ENCODE measurements at regions not wholly inside any gene's neighbourhood (a gene's known extent, or its start where the extent isn't known, plus 50 kb on each side); places are given as distances from the start of the nearest gene placed in this dataset.
"Not testable (repeated sequence)": the region's sequence is repeated elsewhere in the genome, so short reads cannot be mapped to it uniquely, and the experiment has no call there.

DNA sequence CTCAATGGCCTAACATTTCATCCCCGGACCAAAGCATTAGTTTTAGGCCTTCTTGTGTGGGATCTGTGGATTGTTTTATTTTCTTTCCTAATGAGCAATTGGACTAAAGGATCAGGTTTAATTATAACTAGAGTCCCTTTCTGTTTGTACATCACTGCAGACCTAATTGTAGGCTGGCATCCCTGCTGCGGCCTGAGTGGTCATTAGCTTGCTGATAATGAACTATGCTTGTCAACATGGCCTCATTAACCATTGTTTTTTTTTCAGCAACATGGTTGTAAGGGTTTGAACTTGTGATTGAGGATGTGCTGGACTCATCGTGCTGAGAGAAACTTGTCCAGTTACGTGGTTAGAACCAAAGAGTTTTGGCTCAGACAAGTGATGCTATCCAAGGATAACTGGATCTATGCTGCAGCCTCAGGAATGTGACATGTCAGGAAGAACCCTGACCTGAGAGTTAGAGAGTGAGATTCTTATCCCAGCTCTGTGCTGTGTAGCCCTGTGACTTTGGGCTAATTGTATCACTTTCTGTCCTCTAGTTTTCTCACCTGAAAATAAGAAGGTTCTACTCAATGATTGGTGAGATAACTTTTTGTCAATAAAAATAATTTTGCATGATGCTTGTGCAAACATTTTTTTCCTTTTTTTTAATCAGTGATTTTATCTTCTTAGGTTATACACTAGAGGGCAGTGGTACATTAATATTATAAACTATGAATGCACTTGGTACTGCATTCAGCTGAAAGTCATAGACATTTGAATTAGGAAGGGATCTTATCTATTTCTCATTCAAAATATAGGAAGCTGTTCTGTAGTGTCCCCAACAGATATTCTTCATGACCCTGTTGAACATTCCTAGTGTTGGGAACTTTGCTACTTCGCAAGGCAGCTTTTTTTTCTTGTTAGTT is 140.9 kb downstream of the RNF144B start:
- DNase-seq: no peak

DNA sequence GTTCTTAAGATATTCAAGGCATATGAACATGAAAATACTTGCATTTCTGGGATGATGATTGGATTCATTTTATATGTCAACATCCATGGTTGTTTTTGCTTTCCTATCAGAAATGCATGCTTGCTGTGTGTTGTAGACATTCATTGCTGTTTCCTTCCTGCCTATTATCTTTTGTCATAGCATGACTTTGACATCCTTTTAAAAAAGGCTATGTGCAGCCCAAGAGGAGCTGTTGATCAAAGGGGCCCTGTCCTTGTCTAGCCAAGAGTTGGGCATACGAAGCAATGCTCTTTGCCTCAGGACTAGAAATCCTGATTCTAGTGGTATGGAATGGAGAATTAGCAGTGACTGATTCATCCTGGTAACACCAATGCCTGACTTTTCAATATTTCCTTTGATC is 143.1 kb downstream of the RNF144B start:
- no peak for DNase-seq

DNA sequence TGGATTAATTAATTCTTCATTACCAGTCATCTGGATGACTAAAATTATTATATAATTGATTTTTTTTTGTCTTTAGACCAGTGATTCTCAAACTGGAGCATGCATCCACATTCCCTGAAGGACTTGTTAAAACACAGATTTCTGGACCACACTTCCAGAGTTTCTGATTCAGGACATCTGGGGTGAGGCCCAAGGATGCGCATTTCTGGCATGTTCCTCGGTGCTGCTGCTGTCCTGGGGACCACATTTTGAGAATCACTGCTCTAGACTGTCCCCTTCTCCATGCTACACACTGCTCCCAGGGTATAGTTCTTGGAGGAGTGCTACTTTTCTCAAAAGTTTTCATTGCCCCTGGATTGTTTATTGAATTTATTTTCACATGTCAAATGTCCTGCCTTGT is 145.0 kb downstream of the RNF144B start:
- no peak for DNase-seq

DNA sequence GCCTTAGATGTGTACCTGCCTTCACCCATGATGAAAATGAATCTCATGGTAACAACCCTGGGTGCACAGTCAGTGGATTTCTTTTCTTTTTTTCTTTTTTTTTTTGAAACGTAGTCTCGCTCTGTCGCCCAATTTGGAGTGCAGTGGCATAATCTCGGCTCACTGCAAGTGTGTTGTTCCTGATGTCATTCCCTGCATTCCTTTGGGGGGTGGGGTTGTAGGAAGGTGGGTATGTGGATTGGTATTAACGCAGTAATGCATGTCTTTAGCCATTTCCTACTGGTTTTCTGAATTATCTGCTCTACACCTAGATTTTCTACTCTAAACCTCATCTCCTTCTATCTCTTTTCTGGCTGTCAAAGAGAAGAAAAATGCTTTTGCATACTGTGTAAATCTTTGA is 146.6 kb downstream of the RNF144B start:
- DNase-seq: no peak

DNA sequence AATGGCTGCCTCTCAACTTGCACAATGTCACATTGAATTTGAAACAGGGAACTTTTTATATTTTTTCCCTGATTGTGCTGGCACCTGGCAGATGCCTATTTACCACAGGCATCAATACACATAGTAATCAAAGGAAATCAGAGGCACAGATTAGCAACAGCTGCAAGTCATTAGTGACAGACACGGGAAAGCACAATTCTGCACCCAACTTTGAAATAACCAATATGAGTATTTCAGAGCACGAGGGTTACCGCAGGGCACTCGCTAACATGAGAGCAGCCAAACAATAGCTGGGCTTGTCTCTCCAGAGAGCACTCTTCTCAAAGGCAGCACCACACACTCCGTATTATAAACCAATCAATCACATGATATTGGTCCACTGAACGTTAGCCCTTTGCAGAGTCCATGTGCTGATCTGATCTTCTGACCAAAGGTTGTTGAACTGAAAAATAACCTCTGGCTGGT is 149.5 kb downstream of the RNF144B start:
- no peak for DNase-seq

DNA sequence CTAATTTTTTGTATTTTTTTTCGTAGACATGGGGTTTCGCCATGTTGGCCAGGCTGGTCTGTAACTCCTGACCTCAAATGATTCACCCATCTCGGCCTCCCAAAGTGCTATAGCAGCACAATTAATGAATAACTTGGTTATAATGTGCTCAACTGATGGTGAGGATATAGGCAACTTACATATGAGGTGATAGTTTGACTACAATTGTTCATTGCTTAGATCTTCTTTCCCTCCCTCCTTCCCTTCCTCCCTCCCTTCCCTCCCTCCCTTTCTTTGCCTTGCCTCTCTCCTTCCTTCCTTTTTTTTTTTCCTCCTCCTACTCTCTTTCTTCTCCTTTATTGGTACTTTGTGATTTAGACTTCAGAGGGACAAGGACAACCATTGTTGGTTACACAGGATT is 151.2 kb downstream of the RNF144B start:
- DNase-seq: no peak

DNA sequence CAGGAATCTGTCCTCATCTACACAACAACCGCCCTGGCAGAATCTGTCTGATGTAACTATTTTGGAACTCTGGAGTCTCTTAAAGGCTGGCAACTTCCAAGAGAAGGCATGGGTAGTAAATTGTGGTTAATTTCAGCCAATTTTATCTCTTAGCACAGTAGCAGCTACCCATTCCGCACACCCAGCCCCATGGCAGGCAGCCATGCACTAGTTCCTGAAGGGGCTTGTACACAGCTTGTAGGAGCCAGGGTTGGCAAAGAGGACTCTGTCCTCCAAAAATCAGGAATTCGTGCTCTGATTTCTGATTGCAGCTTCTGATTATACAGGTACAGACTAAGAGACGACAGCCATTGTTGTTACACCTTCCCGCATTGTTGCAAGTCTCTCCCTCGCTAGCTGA is 155.9 kb downstream of the RNF144B start:
- DNase-seq: no peak

DNA sequence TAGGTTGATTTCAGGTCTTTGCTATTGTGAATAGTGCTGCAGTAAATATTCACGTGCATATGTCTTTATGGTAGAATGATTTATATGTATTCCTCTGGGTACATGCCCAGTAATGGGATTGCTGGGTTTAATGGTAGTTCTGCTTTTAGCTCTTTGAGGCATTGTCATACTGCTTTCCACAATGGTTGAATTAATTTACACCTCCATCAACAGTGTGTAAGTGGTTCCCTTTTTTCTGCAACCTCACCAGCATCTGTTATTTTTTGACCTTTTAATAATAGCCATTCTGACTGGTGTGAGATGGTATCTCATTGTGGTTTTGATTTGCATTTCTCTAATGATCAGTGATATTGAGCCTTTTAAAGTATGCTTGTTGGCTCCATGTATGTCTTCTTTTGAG is 158.0 kb downstream of the RNF144B start:
- not testable (repeated sequence) for DNase-seq

DNA sequence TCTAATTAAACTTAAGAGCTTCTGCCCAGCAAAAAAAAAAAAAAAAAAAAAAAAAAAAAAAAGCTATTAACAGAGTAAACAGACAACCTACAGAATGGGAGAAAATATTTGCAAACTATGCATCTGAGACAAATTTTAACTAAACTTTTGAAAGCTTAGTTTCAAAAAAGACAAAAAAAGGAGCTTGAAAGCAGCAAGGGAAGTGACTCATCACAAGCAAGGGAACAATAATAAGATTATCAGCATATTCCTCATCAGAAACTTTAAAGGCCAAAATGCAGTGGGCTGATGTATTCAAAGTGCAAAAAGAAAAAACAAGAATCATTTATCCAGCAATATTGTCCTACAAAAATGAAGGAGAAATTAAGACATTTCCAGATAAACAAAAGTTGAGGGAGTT is 158.6 kb downstream of the RNF144B start:
- DNase-seq: no peak

DNA sequence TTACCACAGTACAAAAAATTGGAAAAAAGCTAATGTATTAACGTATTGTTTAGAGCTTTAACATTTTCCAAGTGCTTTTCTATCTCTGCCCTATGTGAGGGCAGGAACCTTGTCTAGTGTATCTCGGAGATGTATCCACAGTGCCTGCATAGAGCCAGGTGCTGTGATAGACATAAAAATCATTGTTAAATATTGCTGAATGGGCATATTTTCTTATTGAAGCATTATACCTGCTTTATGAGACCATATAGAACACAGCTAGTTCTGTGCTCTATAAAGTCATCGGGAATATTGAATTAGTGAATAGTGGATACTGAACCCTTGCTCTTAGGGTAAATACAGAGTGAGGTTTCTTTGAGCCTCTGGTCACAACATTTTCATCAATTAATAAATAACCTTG is 163.0 kb downstream of the RNF144B start:
- no peak for DNase-seq

DNA sequence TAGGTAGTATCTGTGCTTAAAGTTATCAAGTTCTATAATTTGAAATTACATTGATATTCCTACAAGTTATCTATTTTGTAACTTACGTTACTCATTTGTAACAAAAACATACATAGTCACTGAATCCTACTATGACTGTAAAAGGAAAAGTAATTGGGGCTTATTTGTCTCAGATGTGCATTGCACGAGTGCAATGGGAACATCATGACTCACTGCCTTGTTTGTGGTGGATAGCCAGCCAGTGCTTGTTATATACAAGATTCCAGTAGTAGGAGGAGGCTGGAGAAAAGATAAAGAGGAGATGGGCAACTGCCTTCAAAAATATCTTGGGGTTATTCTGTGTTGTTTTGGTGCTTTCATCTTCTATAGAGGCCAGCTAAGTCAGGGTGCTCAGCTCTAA is 164.1 kb downstream of the RNF144B start:
- DNase-seq: no peak

DNA sequence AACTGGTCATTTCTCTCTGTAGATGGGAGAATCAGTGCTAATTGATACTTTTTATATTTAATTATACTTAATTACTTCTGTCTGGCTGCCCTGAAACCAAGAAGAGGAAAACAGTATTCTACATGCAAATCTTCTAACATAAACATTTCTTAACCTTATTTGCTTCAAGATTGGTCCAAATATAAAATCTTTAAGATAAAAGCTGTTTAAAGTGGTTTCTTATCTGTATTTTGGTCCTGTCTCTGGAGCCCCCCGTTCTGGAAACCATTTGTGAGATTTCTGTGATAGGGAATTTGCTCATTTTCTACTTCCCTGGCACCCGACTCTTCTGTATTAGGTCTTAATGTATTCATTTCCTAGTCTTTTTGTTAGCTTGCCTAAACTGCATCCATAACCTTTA is 168.6 kb downstream of the RNF144B start:
- DNase-seq: no peak

DNA sequence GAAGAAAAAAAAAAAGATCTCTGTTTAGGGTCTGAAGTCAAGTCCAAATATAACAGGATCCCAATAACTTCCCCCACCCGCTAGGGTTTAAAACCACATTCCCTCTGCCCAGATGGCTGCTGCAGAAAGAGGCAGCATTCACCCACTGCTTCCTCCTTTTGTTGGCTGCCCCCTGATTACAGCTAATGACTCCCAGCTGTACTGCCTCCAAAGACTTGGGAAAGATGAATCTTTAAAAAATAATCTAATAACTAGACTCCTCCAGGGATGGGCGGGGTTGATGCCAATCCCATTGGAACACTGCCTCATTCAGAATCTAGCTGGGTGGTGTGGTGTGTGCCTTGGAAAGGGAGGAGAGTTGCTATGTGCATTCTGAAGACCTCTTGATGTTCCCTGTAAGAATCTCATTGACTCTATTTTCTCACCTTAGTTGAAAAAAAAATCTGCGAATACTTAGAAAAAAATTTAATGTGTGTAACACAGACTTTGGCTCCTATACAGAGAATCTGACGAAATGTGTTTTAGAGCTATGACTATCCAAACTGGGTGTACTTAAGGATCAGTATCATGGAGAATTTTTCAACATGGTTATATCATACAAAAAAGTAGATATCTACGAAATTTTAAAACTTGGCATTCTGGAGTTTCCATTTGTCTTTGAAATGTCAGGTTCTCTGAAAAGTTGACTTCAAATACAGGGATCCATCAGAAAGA is 174.0 kb downstream of the RNF144B start:
- no peak for DNase-seq

DNA sequence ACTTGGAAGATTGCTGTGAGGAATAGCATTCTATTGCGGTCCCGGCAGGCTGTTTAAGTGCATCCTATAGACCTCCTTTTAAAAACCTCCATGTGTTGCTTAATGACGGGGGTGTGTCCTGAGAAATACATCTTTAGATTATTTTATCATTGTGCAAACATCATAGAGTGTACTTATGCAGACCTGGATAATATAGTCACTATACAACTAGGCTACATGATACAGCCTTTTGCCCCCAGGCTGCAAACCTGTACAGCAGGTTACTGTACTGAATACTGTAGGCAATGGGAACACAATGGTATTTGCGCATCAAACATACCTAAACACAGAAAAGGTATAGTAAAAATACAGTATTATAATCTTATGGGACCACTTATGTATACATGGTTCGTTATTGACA is 175.6 kb downstream of the RNF144B start:
- no peak for DNase-seq

DNA sequence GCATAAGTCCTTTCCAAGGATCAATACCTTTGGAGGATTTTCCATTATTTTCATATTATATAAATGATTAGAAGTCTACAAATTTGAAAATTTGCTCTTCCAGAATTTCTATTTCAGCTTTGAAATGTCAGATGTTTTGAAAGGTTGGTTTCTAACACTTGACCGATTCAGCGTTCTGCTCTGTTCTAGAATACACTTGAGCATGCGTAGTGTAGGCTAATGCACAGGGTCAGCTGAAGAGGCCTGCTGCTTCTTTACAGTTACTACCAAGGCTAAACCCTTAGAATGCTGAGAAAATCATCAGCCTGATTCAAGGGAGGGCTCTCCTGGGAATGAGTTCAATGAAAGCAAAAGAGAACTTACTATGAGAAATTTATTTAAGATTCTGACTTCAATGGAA is 177.6 kb downstream of the RNF144B start:
- no peak for DNase-seq

DNA sequence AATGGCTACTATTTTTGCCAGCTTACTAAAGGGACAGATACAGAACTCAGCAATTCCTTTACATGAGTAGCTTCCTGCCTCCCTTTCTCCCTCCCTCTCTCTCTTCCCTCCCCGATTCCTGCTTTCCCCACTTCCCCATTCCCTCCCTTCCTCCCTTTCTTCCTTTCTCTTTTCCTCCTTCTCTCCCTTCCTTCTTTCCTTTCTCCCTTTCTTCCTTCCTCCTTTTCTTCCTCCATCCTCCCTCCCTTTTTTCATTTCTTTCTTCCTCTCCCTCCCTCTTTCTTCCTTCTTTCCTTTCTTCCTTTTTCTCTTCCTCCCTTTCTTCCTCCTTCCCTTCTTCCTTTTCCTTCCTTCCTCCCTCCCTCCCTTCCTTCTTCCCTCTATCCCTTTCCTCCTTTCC is 178.1 kb downstream of the RNF144B start:
- DNase-seq: no peak

DNA sequence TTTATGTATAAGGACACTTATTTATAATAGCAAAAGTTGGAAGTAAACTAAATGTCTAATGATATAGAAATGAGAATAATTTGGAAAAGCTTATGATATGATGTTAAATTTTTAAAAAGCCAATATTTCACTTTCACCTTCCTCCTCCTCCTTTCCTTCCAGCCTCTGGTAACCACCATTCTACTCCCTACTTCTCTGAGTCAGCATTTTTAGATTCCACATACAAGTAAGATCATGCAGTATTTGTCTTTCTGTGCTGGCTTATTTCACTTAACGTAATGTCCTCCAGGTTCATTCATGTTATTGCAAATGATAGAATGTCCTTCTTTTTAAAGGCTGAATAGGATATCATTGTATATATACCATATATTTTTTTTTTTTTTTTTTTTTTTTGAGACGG is 180.2 kb downstream of the RNF144B start:
- no peak for DNase-seq

DNA sequence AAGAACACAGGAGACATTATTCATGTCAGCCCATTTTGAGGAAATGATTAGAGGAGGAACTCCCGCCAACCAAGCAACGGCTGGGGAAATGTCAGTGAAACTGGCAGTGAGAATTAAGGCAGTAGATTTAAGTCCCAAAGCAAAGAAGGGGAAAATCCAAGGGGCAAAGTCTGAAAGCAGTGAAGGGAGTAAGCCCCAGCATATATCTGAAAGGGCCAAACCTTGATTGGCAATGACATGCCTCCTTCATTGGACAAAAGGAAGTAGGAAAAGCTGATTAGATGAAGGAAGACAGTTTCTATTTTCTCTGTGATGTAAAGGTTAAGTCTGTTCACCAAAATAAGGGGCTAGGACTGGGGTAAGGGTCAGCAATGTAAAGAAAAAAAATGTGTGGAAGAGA is 190.3 kb downstream of the RNF144B start:
- DNase-seq: no peak

DNA sequence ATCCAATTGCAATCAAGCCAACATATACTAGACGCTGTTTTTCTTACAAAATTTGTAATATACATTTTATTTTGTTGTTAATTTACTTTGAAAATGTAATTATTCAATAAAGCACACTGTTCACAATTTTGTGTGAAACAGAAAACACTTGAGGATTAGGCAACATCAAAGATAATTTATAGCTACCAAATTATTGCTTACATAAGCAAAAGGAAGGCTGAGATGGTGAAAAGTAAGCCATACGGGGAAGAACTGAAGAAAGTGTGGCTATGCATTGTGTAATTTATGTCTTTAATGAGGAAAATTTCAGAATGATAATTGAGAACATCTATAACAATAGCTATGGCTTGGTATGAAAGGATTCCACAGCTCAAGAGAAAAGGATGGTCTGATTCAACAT is 192.0 kb downstream of the RNF144B start:
- DNase-seq: no peak

DNA sequence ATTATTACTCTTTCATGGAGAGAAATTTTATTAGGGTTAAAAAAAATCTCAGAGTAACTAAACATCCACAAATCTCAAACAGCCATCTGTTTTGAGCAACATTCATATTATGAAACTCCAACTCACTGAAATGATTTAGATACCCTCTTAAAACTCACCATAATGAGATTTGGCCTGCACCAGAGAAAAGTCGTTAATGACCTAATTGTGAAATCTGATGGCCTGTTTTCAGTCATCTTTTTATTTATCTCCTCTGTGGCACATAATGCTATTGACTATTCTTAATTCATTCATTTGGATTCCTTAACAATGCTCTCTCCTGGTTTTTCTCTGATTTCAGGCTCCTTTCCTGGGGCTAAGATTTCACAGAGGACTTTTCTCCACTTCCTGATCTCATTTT is 192.7 kb downstream of the RNF144B start:
- DNase-seq: no peak

DNA sequence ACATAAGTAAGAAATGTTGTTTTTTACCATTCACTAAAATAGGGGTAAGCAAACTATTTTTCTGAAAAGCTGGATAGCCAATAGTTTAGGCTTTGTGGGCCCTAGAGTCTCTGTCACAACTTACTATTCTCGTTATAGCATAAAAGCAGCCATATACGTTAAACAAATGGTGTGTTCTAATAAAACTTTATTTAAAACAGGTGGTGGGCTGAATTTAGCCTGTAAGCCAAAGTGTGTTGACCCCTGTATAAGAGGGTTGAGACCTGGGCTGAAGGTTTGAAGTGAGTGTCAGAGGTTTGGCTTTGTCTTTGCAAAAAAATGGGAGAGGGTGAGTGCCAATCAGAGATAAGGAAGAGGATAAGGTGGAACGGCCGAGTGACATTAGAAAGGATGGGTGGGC is 197.2 kb downstream of the RNF144B start:
- DNase-seq: no peak

DNA sequence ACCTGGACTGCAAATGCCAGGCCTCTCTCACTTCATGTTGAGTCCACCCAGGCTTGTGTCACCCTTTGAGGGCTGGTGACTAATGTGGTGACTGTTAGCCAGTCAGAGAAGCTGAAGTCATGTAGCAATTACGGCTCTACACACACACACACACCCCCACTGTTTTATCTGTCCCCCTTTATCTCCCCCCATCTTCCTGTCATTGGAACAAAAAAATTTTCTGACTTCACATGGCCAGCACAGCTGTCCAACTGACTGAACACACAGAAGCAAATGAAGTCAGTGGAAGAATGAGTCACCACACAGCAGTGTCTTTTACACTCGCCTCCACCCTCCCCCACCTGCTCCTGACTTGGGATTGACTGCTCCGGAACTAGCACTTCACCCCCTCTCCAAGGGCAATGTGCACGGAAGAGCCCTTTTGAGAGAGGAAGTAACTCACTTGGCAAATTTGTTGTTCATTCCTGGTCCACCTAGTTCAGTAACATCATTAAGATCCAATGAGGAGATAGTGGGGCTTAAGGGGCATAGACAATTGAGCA is 198.0 kb downstream of the RNF144B start:
- DNase-seq: no peak

DNA sequence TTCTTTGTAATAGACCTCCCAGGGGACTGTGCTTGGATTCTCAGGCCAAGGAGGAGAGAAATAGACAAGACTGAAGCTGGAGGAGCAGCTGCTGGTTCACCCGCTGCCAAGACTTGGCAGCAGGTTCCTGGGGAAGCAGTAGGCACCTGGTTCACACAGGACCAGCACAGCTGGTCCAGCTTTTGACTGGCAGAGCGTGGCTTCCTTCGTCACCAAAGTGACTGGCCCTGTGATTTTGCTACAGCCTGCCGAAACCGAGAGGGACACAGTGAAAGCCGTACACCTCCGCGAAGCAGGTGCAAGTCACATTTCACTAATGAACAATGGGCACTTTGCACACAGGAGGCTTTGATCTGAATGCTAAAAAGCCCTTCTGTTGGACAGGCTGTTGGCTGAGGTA is 199.0 kb downstream of the RNF144B start:
- DNase-seq: no peak
